Stimulated activated CD8-positive, alpha-beta memory T cell treated with anti-CD3 and anti-CD28 coated beads, Interleukin-7, amount 100 ng/mL, for 48 hours (primary cell): ENCODE measurements at regions not wholly inside any gene's neighbourhood (a gene's known extent, or its start where the extent isn't known, plus 50 kb on each side); places are given as distances from the start of the nearest gene placed in this dataset.

ENCODE experiments used
- DNase-seq, 2 donors: peaks; one replicate each; pipeline ENCODE4 v3.0.0-alpha.2; 2020; ENCODE audit warnings: low read depth in 1 of 2; ENCODE audit errors: extremely low read depth in 1 of 2

- no peak for DNase-seq
Observed at GRCh38 chrX:45358392-45358791, 157.7 kb upstream of the DIPK2B start.

- no peak for DNase-seq
Observed at GRCh38 chrX:45353456-45353855, 152.8 kb upstream of the DIPK2B start.

- no peak for DNase-seq
Observed at GRCh38 chrX:45352611-45353010, 151.9 kb upstream of the DIPK2B start.

- no peak for DNase-seq
Observed at GRCh38 chrX:45351478-45351877, 150.8 kb upstream of the DIPK2B start.

- no peak for DNase-seq
Observed at GRCh38 chrX:45348296-45348695, 147.6 kb upstream of the DIPK2B start.

- DNase-seq = no peak
Observed at GRCh38 chrX:45347877-45348276, 147.2 kb upstream of the DIPK2B start.

GRCh38 chrX:45344594-45344993, 143.9 kb upstream of the DIPK2B start:
- no peak for DNase-seq

GRCh38 chrX:45329217-45329616, 128.5 kb upstream of the DIPK2B start:
- DNase-seq = no peak

- DNase-seq = no peak
Observed at GRCh38 chrX:45324941-45325340, 124.3 kb upstream of the DIPK2B start.

GRCh38 chrX:45323387-45323786, 122.7 kb upstream of the DIPK2B start:
- DNase-seq = no peak

- DNase-seq = no peak
Observed at GRCh38 chrX:45322820-45323219, 122.1 kb upstream of the DIPK2B start.

GRCh38 chrX:45322382-45322781, 121.7 kb upstream of the DIPK2B start:
- no peak for DNase-seq

- DNase-seq = no peak
Observed at GRCh38 chrX:45320191-45320590, 119.5 kb upstream of the DIPK2B start.

- DNase-seq = no peak
Observed at GRCh38 chrX:45309801-45310200, 109.1 kb upstream of the DIPK2B start.

GRCh38 chrX:45309096-45309495, 108.4 kb upstream of the DIPK2B start:
- no peak for DNase-seq

- DNase-seq = no peak
Observed at GRCh38 chrX:45306794-45307193, 106.1 kb upstream of the DIPK2B start.

- DNase-seq = no peak
Observed at GRCh38 chrX:45300638-45301037, 100.0 kb upstream of the DIPK2B start.

GRCh38 chrX:45295259-45295986, 94.7 kb upstream of the DIPK2B start:
- DNase-seq = no peak

GRCh38 chrX:45274576-45274975, 73.9 kb upstream of the DIPK2B start:
- no peak for DNase-seq

GRCh38 chrX:45267007-45267406, 66.3 kb upstream of the DIPK2B start:
- no peak for DNase-seq

- no peak for DNase-seq
Observed at GRCh38 chrX:45266456-45266855, 65.8 kb upstream of the DIPK2B start.

GRCh38 chrX:45264865-45265264, 64.2 kb upstream of the DIPK2B start:
- DNase-seq = no peak

GRCh38 chrX:45261471-45261870, 60.8 kb upstream of the DIPK2B start:
- DNase-seq = no peak
